ENCODE measurements at regions not wholly inside any gene's neighbourhood (a gene's known extent, or its start where the extent isn't known, plus 50 kb on each side); places are given as distances from the start of the nearest gene placed in this dataset.

- TF ChIP-seq CTCF (IDR thresholded peaks at IDR 0.05; ENCODE audit: insufficient read depth, low read depth, low read length) (no peak), EZH2 (IDR thresholded peaks at IDR 0.05; ENCODE audit: insufficient read depth, low read length) (no peak)
These were observed 702.4 kb upstream of the FZD8 start for GRCh38 chr10:36344240-36345174.

All from astrocyte (in vitro differentiated cells and primary cell).